Peyer's patch (tissue), 4 donors: ENCODE measurements at regions not wholly inside any gene's neighbourhood (a gene's known extent, or its start where the extent isn't known, plus 50 kb on each side); places are given as distances from the start of the nearest gene placed in this dataset.

Source experiments
- DNase-seq, 3 donors: peaks; one replicate each; pipeline ENCODE4 v3.0.0-alpha.2; 2017 to 2019
- H3K27ac ChIP-seq, 4 donors: fragments of 200-600 bp; sonication (generic); one replicate each; pipeline ENCODE4 v1.5.1; 2016 to 2019
- H3K27me3 ChIP-seq, 2 donors: fragments of 200-600 bp; sonication (generic); one replicate each; pipeline ENCODE4 v1.5.1; 2019
- H3K36me3 ChIP-seq, 3 donors: fragments of 200-600 bp; sonication (generic); one replicate each; pipeline ENCODE4 v1.5.1; 2016 to 2019
- H3K4me1 ChIP-seq, 4 donors: fragments of 200-600 bp; sonication (generic); one replicate each; pipeline ENCODE4 v1.5.1; 2016 to 2019
- H3K4me3 ChIP-seq, 4 donors: fragments of 200-600 bp; sonication (generic); 1 replicate in 3 of 4; 2 replicates in 1 of 4; pipeline ENCODE4 v1.5.1; 2016 to 2019; ENCODE audit warnings: mild to moderate bottlenecking in 1 of 4
- H3K9me3 ChIP-seq, 4 donors: fragments of 200-600 bp; sonication (generic); one replicate each; pipeline ENCODE4 v1.5.1; 2016 to 2019; ENCODE audit warnings: mild to moderate bottlenecking in 1 of 4
- CTCF ChIP-seq, 6 experiments: fragments of 450-650 bp in 4 of 6; fragments of 200-600 bp in 2 of 6; sonication (generic) in 1 of 6; IDR thresholded peaks; one replicate each; pipeline ENCODE4 v1.5.1; 2017 to 2019; ENCODE audit warnings: antibody characterized with exemption in 6 of 6, mild to moderate bottlenecking in 3 of 6, moderate library complexity in 1 of 6
- POLR2A ChIP-seq, 2 donors: fragments of 450-650 bp; IDR thresholded peaks; one replicate each; pipeline ENCODE4 v1.5.1; 2017; ENCODE audit warnings: antibody characterized with exemption in 2 of 2, mild to moderate bottlenecking in 2 of 2, moderate library complexity in 2 of 2

DNA sequence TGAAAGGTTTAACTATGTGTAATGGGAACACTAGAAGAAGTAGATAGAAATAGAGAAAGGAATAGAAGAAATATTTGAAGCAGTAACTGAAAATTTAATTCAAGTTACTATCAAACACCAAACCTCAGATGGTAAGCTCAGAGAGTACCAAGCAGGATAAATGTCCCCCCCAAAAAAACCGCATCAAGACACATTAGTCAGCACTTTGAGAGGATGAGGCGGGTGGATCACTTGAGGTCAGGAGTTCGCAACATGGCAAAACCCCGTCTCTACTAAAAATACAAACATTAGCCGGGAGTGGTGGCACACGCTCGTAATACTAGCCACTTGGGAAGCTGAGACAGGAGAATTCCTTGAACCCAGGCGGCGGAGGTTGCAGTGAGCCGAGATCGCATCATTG lies 253.1 kb downstream of the C6orf118 start:
- H3K27me3 ChIP-seq = no peaks in the 10 kb centered on the region
- DNase-seq = no peak
- no peak for TF ChIP-seq CTCF (IDR thresholded peaks at IDR 0.05)
- TF ChIP-seq POLR2A (IDR thresholded peaks at IDR 0.05) = no peak
- H3K4me3 ChIP-seq = no peak overlapping the region
- no peaks in the 10 kb centered on the region for H3K4me1 ChIP-seq
- H3K9me3 ChIP-seq = no peaks in the 10 kb centered on the region
- no peaks in the 10 kb centered on the region for H3K36me3 ChIP-seq
- H3K27ac ChIP-seq = no peak overlapping the region

GRCh38 chr6:165055231-165055630 lies 254.2 kb downstream of the C6orf118 start:
- TF ChIP-seq CTCF (IDR thresholded peaks at IDR 0.05) (no peak), POLR2A (IDR thresholded peaks at IDR 0.05) (no peak)
- DNase-seq = no peak
- H3K4me3 ChIP-seq = no peak overlapping the region
- H3K27me3 ChIP-seq = no peaks in the 10 kb centered on the region
- no peak overlapping the region for H3K27ac ChIP-seq
- no peaks in the 10 kb centered on the region for H3K36me3 ChIP-seq
- no peaks in the 10 kb centered on the region for H3K4me1 ChIP-seq
- H3K9me3 ChIP-seq = no peaks in the 10 kb centered on the region

GRCh38 chr6:165052561-165053480 lies 256.6 kb downstream of the C6orf118 start:
- TF ChIP-seq CTCF (IDR thresholded peaks at IDR 0.05) = no peak
- TF ChIP-seq POLR2A (IDR thresholded peaks at IDR 0.05) = no peak

DNA sequence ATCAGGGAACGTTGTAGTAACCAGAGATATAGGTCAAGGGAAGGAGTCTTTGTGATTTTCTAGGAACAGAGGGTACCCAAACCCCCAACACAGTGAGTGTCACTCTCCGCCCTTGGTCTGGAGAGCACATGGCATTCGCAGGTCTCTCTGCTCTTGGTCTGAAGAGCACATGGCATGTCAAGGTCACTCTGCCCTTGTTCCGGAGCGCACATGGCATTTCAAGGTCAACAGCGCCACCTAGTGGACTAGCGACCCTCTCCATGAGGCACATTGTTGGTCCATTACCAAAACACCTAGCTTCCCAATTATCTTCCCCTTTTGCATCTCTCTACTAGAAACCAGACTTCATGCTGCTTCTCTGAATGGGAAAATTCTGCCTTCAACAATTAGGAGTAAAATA lies 260.0 kb downstream of the C6orf118 start:
- H3K9me3 ChIP-seq = peaks cover 0 to 4% (median 0%) of the 10 kb centered on the region in 4 donors
- no peak for DNase-seq
- no peak overlapping the region for H3K27ac ChIP-seq

More at GRCh38 chr6:165052561-165053480, 256.6 kb downstream of the C6orf118 start:
- H3K27ac ChIP-seq = no peak overlapping the region
- no peak overlapping the region for H3K4me3 ChIP-seq
- H3K4me1 ChIP-seq = no peaks in the 10 kb centered on the region
- no peaks in the 10 kb centered on the region for H3K27me3 ChIP-seq
- no peaks in the 10 kb centered on the region for H3K9me3 ChIP-seq
- no peaks in the 10 kb centered on the region for H3K36me3 ChIP-seq
- no peak for DNase-seq

GRCh38 chr6:165047952-165048351 lies 261.5 kb downstream of the C6orf118 start:
- peaks cover 0 to 4% (median 0%) of the 10 kb centered on the region in 4 donors for H3K9me3 ChIP-seq
- no peaks in the 10 kb centered on the region for H3K27me3 ChIP-seq
- no peak overlapping the region for H3K27ac ChIP-seq
- H3K4me1 ChIP-seq = no peaks in the 10 kb centered on the region
- no peaks in the 10 kb centered on the region for H3K36me3 ChIP-seq
- TF ChIP-seq POLR2A (IDR thresholded peaks at IDR 0.05) = no peak
- H3K4me3 ChIP-seq = no peak overlapping the region
- no peak for DNase-seq

More for the DNA sequence above, 260.0 kb downstream of the C6orf118 start:
- no peak overlapping the region for H3K4me3 ChIP-seq
- no peaks in the 10 kb centered on the region for H3K4me1 ChIP-seq
- H3K27me3 ChIP-seq = no peaks in the 10 kb centered on the region
- TF ChIP-seq CTCF (IDR thresholded peaks at IDR 0.05) = peak in 1 of 6 experiments; percentile 4
- no peak for TF ChIP-seq POLR2A (IDR thresholded peaks at IDR 0.05)
- H3K36me3 ChIP-seq = no peaks in the 10 kb centered on the region

- Histone ChIP-seq H3K27me3 (no peaks in the 10 kb centered on the region), H3K27ac (no peak overlapping the region), H3K4me1 (no peaks in the 10 kb centered on the region), H3K4me3 (no peak overlapping the region), H3K36me3 (no peaks in the 10 kb centered on the region), H3K9me3 (peaks cover 0 to 4% (median 0%) of the 10 kb centered on the region in 4 donors)
- TF ChIP-seq POLR2A (IDR thresholded peaks at IDR 0.05) = no peak
- TF ChIP-seq CTCF (IDR thresholded peaks at IDR 0.05) = no peak
- DNase-seq = no peak
These were observed 263.8 kb downstream of the C6orf118 start for GRCh38 chr6:165045631-165046030.
